VCaP (cell line): ENCODE measurements at regions not wholly inside any gene's neighbourhood (a gene's known extent, or its start where the extent isn't known, plus 50 kb on each side); places are given as distances from the start of the nearest gene placed in this dataset.

ENCODE experiments used
- H3K27ac ChIP-seq: fragments of 450-650 bp; 2 replicates; pipeline ENCODE4 v1.5.1; 2017
- TF ChIP-seq, protein P1 (sequence below): fragments of 450-650 bp; conservative IDR thresholded peaks from 2 replicates; pipeline ENCODE4 v1.5.1; 2017; ENCODE audit warnings: mild to moderate bottlenecking, moderate library complexity

DNA sequence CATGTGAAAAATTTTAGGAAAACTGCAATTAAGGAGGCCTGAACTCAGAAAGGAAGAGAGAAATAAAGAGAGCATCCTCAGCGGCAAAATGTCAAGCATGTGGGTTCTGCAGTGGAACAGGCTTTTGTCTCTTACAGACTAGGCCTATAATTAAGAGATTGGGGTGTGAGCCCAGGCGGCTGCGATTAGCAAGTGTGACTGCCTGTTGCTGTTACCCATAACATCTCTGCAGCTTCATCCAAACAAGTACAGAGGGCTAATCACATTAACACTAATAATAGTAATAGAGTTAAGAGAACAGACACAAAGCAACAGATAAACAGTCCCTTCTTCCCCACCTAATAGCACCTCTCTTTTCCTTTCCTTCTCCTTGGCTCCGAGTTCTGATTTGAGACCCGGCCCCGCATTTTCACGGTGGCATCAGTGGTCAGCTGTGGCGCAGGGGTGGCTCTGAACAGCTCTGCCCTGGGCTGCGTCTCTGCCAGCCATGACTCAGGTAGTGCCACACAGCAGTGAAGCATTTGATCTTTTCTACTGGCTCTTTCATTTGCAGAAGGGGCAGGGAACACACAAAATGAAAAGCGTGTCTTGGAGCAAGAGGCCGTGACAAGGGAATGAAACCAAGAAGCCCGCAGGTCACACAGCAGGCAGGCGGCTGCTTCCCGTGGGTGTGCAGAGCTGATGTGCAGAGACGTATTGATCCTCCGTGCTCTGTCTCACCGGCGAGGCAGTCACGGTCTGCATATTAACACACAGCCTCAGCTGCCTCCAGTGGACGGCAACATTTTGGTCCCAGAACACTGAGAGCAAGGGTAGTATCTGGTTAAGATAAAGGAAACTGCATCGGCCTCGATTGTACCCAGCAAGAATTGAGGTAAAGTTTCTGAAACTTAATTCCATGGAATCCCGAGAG lies 103.1 kb downstream of the KLF6 start:
- no peak overlapping the region for H3K27ac ChIP-seq
- TF ChIP-seq, protein P1, sequence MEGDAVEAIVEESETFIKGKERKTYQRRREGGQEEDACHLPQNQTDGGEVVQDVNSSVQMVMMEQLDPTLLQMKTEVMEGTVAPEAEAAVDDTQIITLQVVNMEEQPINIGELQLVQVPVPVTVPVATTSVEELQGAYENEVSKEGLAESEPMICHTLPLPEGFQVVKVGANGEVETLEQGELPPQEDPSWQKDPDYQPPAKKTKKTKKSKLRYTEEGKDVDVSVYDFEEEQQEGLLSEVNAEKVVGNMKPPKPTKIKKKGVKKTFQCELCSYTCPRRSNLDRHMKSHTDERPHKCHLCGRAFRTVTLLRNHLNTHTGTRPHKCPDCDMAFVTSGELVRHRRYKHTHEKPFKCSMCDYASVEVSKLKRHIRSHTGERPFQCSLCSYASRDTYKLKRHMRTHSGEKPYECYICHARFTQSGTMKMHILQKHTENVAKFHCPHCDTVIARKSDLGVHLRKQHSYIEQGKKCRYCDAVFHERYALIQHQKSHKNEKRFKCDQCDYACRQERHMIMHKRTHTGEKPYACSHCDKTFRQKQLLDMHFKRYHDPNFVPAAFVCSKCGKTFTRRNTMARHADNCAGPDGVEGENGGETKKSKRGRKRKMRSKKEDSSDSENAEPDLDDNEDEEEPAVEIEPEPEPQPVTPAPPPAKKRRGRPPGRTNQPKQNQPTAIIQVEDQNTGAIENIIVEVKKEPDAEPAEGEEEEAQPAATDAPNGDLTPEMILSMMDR, result no peak

DNA sequence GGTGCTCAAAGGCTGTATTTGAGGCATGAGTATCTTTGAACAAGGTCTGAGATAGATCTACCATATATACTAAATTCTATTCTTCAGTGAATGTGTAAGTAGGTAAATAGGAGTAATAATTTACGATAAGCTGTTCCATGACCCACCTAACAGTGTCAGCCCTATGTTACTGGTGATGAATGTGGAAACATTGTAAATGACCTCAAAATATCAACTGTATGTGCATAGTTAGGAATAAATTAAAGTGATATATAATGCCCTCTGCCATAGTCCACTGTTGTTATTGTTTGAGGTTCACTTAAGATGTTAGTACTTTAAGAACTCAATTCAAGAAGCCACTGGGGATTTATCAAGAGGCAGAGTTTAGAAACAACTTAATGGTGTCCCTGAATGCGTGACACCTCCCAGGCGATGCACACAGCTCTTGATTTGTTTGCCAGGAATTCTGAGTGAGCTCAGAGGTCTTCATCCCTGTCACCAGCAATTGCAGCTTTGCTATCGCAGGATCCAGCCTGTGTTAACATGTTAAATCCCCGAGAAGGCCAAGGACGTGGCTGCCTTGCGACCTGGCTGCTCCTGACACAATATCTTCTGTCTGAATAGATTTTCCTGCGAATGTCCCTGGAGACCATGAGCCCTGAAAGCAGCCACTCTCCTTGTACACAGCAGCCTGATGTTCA lies 104.9 kb downstream of the KLF6 start:
- TF ChIP-seq, protein P1, result no peak
- H3K27ac ChIP-seq, result no peak overlapping the region

DNA sequence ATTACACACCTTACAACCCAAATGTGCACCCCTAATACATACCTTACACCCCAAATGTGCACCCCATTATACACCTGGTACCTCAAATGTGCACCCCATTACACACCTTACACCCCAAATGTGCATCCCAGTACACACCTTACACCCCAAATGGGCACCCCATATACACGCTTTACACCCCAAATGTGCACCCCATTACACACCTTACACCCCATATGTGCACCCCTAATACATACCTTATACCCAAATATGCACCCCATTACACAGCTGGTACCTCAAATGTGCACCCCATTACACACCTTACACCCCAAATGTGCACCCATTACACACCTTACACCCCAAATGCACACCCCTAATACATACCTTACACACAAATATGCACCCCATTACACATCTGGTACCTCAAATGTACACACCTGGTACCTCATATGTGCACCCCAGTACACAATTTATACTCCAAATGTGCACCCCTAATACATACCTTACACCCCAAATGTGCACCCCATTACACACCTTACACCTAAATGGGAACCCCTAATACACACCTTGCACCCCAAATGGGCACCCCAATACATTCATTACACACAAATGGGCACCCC lies 106.3 kb downstream of the KLF6 start:
- TF ChIP-seq, protein P1, result no peak
- no peak overlapping the region for H3K27ac ChIP-seq

DNA sequence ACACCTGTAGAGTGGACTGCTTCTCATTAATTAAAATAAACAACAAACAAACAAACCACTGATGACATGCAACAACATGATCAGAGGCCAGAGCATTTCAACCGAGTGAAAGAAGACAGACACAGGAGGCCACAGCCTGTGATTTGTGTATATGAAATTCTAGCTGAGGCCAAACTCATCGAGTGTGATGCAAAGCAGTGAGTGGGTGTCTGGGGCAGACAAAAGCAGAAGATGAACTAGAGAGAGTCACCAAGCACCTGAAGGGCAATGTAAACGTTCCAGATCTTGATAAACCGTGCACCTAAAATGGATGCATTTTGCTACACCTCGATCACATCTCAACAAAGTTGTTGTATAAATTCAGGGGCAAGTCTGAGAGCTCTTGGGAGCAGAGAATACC lies 108.4 kb downstream of the KLF6 start:
- no peak overlapping the region for H3K27ac ChIP-seq
- TF ChIP-seq, protein P1, result no peak

DNA sequence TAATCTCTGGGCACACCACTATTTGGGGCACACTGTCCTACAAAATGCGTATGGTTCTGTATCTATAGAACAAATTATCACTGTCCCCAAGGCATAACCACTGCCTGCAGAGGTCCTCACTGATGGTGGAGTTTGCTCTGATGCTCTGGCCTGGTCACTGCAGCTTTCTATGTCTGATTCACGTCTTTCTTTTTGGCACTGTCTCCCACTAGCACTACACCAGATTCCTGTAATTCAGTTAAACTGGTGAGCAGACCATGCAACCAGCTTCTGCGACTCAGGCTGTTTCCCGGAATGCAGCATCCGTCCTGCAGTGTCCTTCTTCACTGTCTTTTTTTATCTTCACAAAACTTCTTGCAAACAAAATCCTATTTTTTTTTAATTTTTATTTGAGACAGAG lies 112.8 kb downstream of the KLF6 start:
- no peak overlapping the region for H3K27ac ChIP-seq
- TF ChIP-seq, protein P1, result no peak

DNA sequence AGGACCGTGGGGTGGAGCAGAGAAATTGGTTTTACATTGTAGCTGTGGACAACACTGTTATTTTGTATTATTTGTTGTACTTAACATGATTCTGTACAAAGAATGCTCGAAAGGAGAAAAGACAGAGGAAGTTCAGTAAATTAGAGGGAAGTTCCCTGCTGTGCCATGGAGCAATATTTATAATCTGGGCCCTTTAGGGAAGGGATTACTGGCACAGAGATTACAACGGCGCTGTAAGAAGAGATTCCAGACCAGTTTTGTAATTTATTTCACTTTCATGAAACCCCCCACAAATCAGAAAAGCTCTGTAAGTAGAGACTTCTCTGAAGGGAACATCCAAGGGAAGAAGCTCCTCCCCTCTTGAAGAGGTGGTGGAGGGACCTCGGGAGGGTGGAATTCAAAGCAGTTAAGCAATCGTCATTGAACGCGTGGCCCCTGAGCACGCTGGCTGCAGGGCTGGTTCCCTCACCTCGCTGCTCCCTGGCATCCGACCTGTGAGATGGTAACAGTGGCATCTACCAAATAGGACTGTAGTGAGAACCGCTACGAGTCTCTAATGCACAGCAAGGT lies 113.5 kb downstream of the KLF6 start:
- TF ChIP-seq, protein P1, result no peak
- H3K27ac ChIP-seq, result no peak overlapping the region

DNA sequence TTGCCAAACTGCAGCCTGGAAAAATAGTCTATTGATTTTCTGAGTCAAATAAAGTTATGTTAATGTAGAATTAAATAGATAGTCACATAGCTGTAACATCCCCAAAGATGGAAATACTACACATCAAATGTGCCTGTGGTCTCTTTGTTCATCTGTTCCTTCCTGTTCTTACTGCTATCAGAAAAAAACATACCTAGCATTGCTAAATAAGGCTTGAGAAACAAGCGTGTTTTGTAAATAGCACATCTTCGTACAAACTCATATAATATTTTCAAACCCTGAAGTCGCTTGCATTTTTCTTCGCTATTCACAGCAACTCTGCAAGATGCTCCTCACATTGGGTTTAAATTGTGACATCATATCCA lies 116.1 kb downstream of the KLF6 start:
- no peak overlapping the region for H3K27ac ChIP-seq

More for the DNA sequence above, 116.1 kb downstream of the KLF6 start:
- TF ChIP-seq, protein P1, result no peak
